Body of pancreas (tissue), 4 donors: ENCODE measurements at regions not wholly inside any gene's neighbourhood (a gene's known extent, or its start where the extent isn't known, plus 50 kb on each side); places are given as distances from the start of the nearest gene placed in this dataset.

Source experiments
- POLR2A ChIP-seq, 3 donors: fragments of 450-650 bp; IDR thresholded peaks; one replicate each; pipeline ENCODE4 v1.6.1; 2016; ENCODE audit warnings: antibody characterized with exemption in 3 of 3, mild to moderate bottlenecking in 2 of 3
- TF ChIP-seq, protein P1 (sequence below), 7 experiments: fragments of 450-650 bp in 4 of 7; fragments of 200-600 bp in 3 of 7; sonication (generic) in 3 of 7; IDR thresholded peaks; one replicate each; pipeline ENCODE4 v1.5.1; 2016 to 2019; ENCODE audit warnings: antibody characterized with exemption in 7 of 7

- TF ChIP-seq, protein P1, sequence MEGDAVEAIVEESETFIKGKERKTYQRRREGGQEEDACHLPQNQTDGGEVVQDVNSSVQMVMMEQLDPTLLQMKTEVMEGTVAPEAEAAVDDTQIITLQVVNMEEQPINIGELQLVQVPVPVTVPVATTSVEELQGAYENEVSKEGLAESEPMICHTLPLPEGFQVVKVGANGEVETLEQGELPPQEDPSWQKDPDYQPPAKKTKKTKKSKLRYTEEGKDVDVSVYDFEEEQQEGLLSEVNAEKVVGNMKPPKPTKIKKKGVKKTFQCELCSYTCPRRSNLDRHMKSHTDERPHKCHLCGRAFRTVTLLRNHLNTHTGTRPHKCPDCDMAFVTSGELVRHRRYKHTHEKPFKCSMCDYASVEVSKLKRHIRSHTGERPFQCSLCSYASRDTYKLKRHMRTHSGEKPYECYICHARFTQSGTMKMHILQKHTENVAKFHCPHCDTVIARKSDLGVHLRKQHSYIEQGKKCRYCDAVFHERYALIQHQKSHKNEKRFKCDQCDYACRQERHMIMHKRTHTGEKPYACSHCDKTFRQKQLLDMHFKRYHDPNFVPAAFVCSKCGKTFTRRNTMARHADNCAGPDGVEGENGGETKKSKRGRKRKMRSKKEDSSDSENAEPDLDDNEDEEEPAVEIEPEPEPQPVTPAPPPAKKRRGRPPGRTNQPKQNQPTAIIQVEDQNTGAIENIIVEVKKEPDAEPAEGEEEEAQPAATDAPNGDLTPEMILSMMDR (IDR thresholded peaks at IDR 0.05), result no peak
- no peak for TF ChIP-seq POLR2A (IDR thresholded peaks at IDR 0.05)
These were observed 87.7 kb upstream of the LSM6 start for GRCh38 chr4:146087856-146088255.
